AG08395 (cell line): ENCODE measurements at regions not wholly inside any gene's neighbourhood (a gene's known extent, or its start where the extent isn't known, plus 50 kb on each side); places are given as distances from the start of the nearest gene placed in this dataset.

Source experiments
- DNase-seq: peaks from one replicate; pipeline ENCODE4 v3.0.0; 2012; ENCODE audit warnings: mixed read lengths, low spot score

DNA sequence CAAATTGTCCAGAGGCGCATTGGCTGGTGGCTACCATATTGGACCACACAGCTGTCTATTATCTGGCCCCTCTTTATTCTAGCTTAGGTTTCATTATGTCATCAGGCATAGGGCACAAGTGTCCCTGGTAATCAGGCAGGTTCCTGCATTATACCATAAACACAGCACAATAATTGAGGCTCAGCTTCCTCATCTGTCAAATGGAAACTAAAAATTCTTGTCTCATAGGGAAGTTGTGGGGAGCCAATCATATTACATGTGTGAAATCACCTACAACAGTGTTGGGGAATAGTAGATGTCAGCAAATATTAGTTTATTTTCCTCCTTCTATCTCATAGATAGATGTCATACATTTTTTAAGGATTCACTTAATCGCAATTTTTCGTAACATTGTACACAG is 231.0 kb upstream of the SORL1-AS1 start:
- DNase-seq, result no peak
